A549 (cell line): ENCODE measurements at regions not wholly inside any gene's neighbourhood (a gene's known extent, or its start where the extent isn't known, plus 50 kb on each side); places are given as distances from the start of the nearest gene placed in this dataset.

Experiments
- ATAC-seq, 2 experiments: fragments of 200-7000 bp in 1 of 2; fragments of >200 bp in 1 of 2; cut with Nextera tagmentation in 1 of 2; cut with Tn5 transposase in 1 of 2; 3 replicates each; pipeline versions ENCODE4 v1.8.0 to v1.9.1; 2018 to 2020; ENCODE audit warnings: mild to moderate bottlenecking in 1 of 2, moderate library complexity in 1 of 2
- CTCF ChIA-PET: fragments of 300-600 bp; sonication (Branson Sonifier 250); formaldehyde crosslinking; extraction: SDS; loops from one replicate; lab custom pipeline; 2021; ENCODE audit warnings: antibody characterized with exemption, inconsistent platforms; lab: Yijun Ruan, JAX
- POLR2A ChIA-PET: fragments of 350-600 bp; formaldehyde crosslinking; extraction: SDS; loops from one replicate; lab custom pipeline; 2021; ENCODE audit warnings: antibody characterized with exemption, inconsistent platforms; lab: Yijun Ruan, JAX
- DNase-seq, 2 experiments: peaks; one replicate each; pipeline versions ENCODE4 v3.0.0 to v3.0.0-alpha.2; 2011 to 2016; ENCODE audit warnings: low read depth in 1 of 2, low spot score in 1 of 2
- FAIRE-seq: peaks from 2 replicates; lab custom pipeline; 2011; peaks lifted over from hg19 to GRCh38; lab: Jason Lieb, UNC
- H3K27ac ChIP-seq, 2 experiments: fragments of >200 bp; sonication (Bioruptor Twin); formaldehyde crosslinking; 3 replicates each; pipeline ENCODE4 v1.5.1; 2016 to 2017
- H3K4me1 ChIP-seq: fragments of >200 bp; sonication (Bioruptor Twin); formaldehyde crosslinking; 3 replicates; pipeline ENCODE4 v1.6.1; 2016
- H3K4me2 ChIP-seq: fragments of >200 bp; sonication (Bioruptor Twin); formaldehyde crosslinking; 3 replicates; pipeline ENCODE4 v1.6.1; 2016
- H3K4me3 ChIP-seq: fragments of >200 bp; sonication (Bioruptor Twin); formaldehyde crosslinking; 3 replicates; pipeline ENCODE4 v1.5.1; 2016
- H3K9me3 ChIP-seq: fragments of >200 bp; sonication (Bioruptor Twin); formaldehyde crosslinking; 3 replicates; pipeline ENCODE4 v1.6.1; 2016
- CBX8 ChIP-seq: fragments of 200-600 bp; sonication (generic); IDR thresholded peaks from 2 replicates; pipeline ENCODE4 v1.6.1; 2016
- CHD4 ChIP-seq: fragments of 200-600 bp; sonication (generic); IDR thresholded peaks from 2 replicates; pipeline ENCODE4 v1.6.1; 2016; ENCODE audit warnings: antibody characterized with exemption, mild to moderate bottlenecking, borderline replicate concordance
- CTCF ChIP-seq: fragments of >200 bp; sonication (Bioruptor Twin); formaldehyde crosslinking; IDR thresholded peaks from 3 replicates; pipeline ENCODE4 v1.5.1; 2016
- EHF ChIP-seq: fragments of 250-450 bp; sonication (Bioruptor Pico); IDR thresholded peaks from 2 replicates; pipeline ENCODE4 v1.5.0; 2020; ENCODE audit warnings: mild to moderate bottlenecking
- EHMT2 ChIP-seq: fragments of 200-600 bp; sonication (generic); IDR thresholded peaks from 2 replicates; pipeline ENCODE4 v1.6.1; 2016; ENCODE audit warnings: antibody characterized with exemption, low read depth, mild to moderate bottlenecking, moderate library complexity
- HES2 ChIP-seq: fragments of >200 bp; sonication (Bioruptor Twin); formaldehyde crosslinking; IDR thresholded peaks from 2 replicates; pipeline ENCODE4 v1.6.1; 2016
- HOXA7 ChIP-seq: fragments of 250-450 bp; sonication (Bioruptor Pico); IDR thresholded peaks from 2 replicates; pipeline ENCODE4 v1.5.0; 2020; ENCODE audit warnings: mild to moderate bottlenecking, moderate library complexity
- HOXB13 ChIP-seq: fragments of 250-450 bp; sonication (Bioruptor Pico); IDR thresholded peaks from 2 replicates; pipeline ENCODE4 v1.5.0; 2020; ENCODE audit warnings: low read depth, mild to moderate bottlenecking, moderate library complexity
- JUNB ChIP-seq: fragments of >200 bp; sonication (Bioruptor Twin); formaldehyde crosslinking; IDR thresholded peaks from 2 replicates; pipeline ENCODE4 v1.6.1; 2016
- KDM1A ChIP-seq: fragments of 200-600 bp; sonication (generic); IDR thresholded peaks from 2 replicates; pipeline ENCODE4 v1.6.1; 2016; ENCODE audit warnings: low read depth, mild to moderate bottlenecking
- KDM5A ChIP-seq: fragments of 200-600 bp; sonication (generic); IDR thresholded peaks from 2 replicates; pipeline ENCODE4 v1.6.1; 2016; ENCODE audit warnings: antibody characterized with exemption, mild to moderate bottlenecking
- MAX ChIP-seq: IDR thresholded peaks from 2 replicates; pipeline ENCODE4 v1.6.1; 2012
- NFE2L2 ChIP-seq: fragments of 150-350 bp; conservative IDR thresholded peaks from 2 replicates; pipeline ENCODE4 v1.6.1; 2014; ENCODE audit warnings: low read length
- NPAS2 ChIP-seq: fragments of 250-450 bp; sonication (Bioruptor Pico); IDR thresholded peaks from 2 replicates; pipeline ENCODE4 v1.8.0; 2022; ENCODE audit warnings: mild to moderate bottlenecking, moderate library complexity, borderline replicate concordance
- PBX3 ChIP-seq: IDR thresholded peaks from 2 replicates; pipeline ENCODE4 v1.6.1; 2012
- RCOR1 ChIP-seq: fragments of 150-350 bp; IDR thresholded peaks from 2 replicates; pipeline ENCODE4 v1.6.1; 2014; ENCODE audit warnings: antibody characterized with exemption, low read length, low read depth
- REST ChIP-seq: fragments of 200-600 bp; sonication (generic); IDR thresholded peaks from 2 replicates; pipeline ENCODE4 v1.6.1; 2016; ENCODE audit warnings: antibody characterized with exemption, mild to moderate bottlenecking, moderate library complexity
- TFCP2L1 ChIP-seq: fragments of 250-450 bp; sonication (Bioruptor Pico); IDR thresholded peaks from 2 replicates; pipeline ENCODE4 v1.5.0; 2021; ENCODE audit warnings: mild to moderate bottlenecking
- TP53 ChIP-seq: fragments of 250-450 bp; sonication (Bioruptor Pico); IDR thresholded peaks from 2 replicates; pipeline ENCODE4 v1.5.0; 2021; ENCODE audit warnings: mild to moderate bottlenecking, moderate library complexity
- ZC3H11A ChIP-seq: fragments of 450-650 bp; IDR thresholded peaks from 2 replicates; pipeline ENCODE4 v1.6.1; 2014; ENCODE audit warnings: antibody characterized with exemption, mild to moderate bottlenecking
- ZFP36 ChIP-seq: fragments of 450-650 bp; IDR thresholded peaks from 2 replicates; pipeline ENCODE4 v1.6.1; 2014; ENCODE audit warnings: borderline replicate concordance; ENCODE audit not compliant: partially characterized antibody
- WGBS: methylation state at CpG from one replicate; pipeline ENCODE4 v1.1.6; 2017; ENCODE audit errors: missing lambda C conversion rate; 5-methylcytosine and 5-hydroxymethylcytosine counted together
- TF ChIP-seq, protein P1 (sequence below): IDR thresholded peaks from 2 replicates; pipeline ENCODE4 v1.6.1; 2012; ENCODE audit warnings: low read depth, borderline replicate concordance

DNA sequence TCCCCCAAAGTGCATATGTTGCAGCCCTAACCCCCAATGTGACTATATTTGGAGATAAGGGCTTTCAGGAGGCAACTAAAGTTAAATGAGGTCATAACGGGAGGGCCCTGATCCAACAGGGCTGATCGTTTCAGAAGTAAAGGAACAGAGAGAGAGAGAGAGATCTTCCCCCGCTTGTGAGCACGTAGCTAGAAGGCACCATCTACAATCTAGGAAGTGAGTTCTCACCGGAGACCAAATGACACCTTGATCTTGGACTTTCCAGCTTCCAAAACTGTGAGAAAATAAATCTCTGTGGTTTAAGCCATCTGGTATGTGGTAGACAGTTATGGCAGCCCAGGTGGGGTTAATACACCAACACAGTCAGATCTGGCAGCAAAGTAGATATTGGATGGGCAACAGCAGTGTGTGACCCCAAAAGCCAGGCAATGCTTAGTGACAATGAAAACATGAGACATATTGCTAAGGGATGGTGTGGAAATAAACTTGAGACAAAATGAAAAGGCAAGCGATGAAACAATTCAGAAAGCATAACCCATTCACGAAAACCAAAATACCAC, 147.2 kb upstream of the GSC start:
- ATAC-seq (no peak), DNase-seq (no peak), FAIRE-seq (no peak)
- no peak overlapping the region for H3K4me3 ChIP-seq
- no peaks in the 10 kb centered on the region for H3K4me1 ChIP-seq
- ChIA-PET CTCF (interaction anchor here (1.6 kb wide), 1 partner anchor 31 kb away, joined by 3 read pairs; no protein-coding TSS in a partner anchor), POLR2A (no interaction called here)
- no peak for TF ChIP-seq HES2
- TF ChIP-seq, protein P1, sequence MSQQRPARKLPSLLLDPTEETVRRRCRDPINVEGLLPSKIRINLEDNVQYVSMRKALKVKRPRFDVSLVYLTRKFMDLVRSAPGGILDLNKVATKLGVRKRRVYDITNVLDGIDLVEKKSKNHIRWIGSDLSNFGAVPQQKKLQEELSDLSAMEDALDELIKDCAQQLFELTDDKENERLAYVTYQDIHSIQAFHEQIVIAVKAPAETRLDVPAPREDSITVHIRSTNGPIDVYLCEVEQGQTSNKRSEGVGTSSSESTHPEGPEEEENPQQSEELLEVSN = no peak
- no peak for TF ChIP-seq EHF (CRISPR knock-in tag)
- TF ChIP-seq TP53 (CRISPR knock-in tag) = no peak
- no peak for TF ChIP-seq PBX3
- no peak for TF ChIP-seq CHD4
- TF ChIP-seq RCOR1 = no peak
- TF ChIP-seq EHMT2 = no peak
- H3K9me3 ChIP-seq = no peaks in the 10 kb centered on the region
- H3K27ac ChIP-seq = no peak overlapping the region
- no peak overlapping the region for H3K4me2 ChIP-seq
- 49% methylated on average over 7 of the region's 7 CpGs for WGBS

GRCh38 chr14:94914191-94914590, 144.3 kb upstream of the GSC start:
- Histone ChIP-seq H3K4me1 (no peaks in the 10 kb centered on the region), H3K4me2 (no peak overlapping the region), H3K9me3 (0 out of 3 replicates have a peak, but pooled peaks cover 2% of the 10 kb centered on the region)
- DNase-seq = no peak
- ATAC-seq = no peak
- 56% methylated on average over 2 of the region's 3 CpGs for WGBS
- POLR2A ChIA-PET = no interaction called here
- TF ChIP-seq TP53 (CRISPR knock-in tag) = no peak
- TF ChIP-seq JUNB = no peak
- TF ChIP-seq RCOR1 = no peak
- no peak for TF ChIP-seq TFCP2L1 (CRISPR knock-in tag)
- no peak for TF ChIP-seq CTCF
- TF ChIP-seq EHMT2 = no peak
- TF ChIP-seq ZFP36 = no peak
- TF ChIP-seq MAX = no peak
- TF ChIP-seq CBX8 = no peak
- no peak for TF ChIP-seq NPAS2
- TF ChIP-seq ZC3H11A = no peak
- no peak for TF ChIP-seq NFE2L2
- TF ChIP-seq HOXA7 = no peak
- no peak for TF ChIP-seq KDM1A
- no peak for TF ChIP-seq REST
- no peak for TF ChIP-seq HOXB13 (CRISPR knock-in tag)
- no peak for TF ChIP-seq KDM5A
- TF ChIP-seq, all 56 proteins: peak for 0
- CTCF ChIA-PET = no interaction called here
- H3K4me3 ChIP-seq = no peak overlapping the region
- H3K27ac ChIP-seq = no peak overlapping the region
- no peak for FAIRE-seq
